CD14-positive monocyte (primary cell): ENCODE measurements at regions not wholly inside any gene's neighbourhood (a gene's known extent, or its start where the extent isn't known, plus 50 kb on each side); places are given as distances from the start of the nearest gene placed in this dataset.

ENCODE experiments used
- DNase-seq, 3 donors: peaks; one replicate each; pipeline ENCODE4 v3.0.0-alpha.2; 2011 to 2022
- H2AFZ ChIP-seq: 2 replicates; pipeline ENCODE4 v1.6.0; 2012; ENCODE audit warnings: mild to moderate bottlenecking, low read depth, low read length, inconsistent platforms; ENCODE audit not compliant: insufficient read depth, poor library complexity, severe bottlenecking
- H3K27ac ChIP-seq, 2 donors: 1 replicate in 1 of 2; 2 replicates in 1 of 2; pipeline ENCODE4 v1.5.1; 2012 to 2013; ENCODE audit warnings: low read length in 2 of 2, control low read depth in 1 of 2, inconsistent platforms in 1 of 2, low read depth in 1 of 2, mild to moderate bottlenecking in 1 of 2
- H3K27me3 ChIP-seq, 2 donors: one replicate each; pipeline versions ENCODE4 v1.6.0 to v1.6.1; 2011 to 2013; ENCODE audit warnings: low read length in 2 of 2; ENCODE audit not compliant: control insufficient read depth in 2 of 2, insufficient read depth in 2 of 2
- H3K36me3 ChIP-seq, 2 donors: replicated peaks in 1 of 2; 1 replicate in 1 of 2; 2 replicates in 1 of 2; pipeline versions ENCODE4 v1.5.1 to v1.6.1; 2012 to 2013; ENCODE audit warnings: low read length in 2 of 2, control low read depth in 1 of 2, inconsistent platforms in 1 of 2, mild to moderate bottlenecking in 1 of 2; ENCODE audit not compliant: insufficient read depth in 2 of 2, control insufficient read depth in 1 of 2
- H3K4me1 ChIP-seq, 2 donors: 1 replicate in 1 of 2; 2 replicates in 1 of 2; pipeline versions ENCODE4 v1.5.1 to v1.6.1; 2012 to 2013; ENCODE audit warnings: low read length in 2 of 2, control low read depth in 1 of 2, inconsistent platforms in 1 of 2, mild to moderate bottlenecking in 1 of 2, moderate library complexity in 1 of 2; ENCODE audit not compliant: insufficient read depth in 2 of 2, control insufficient read depth in 1 of 2
- H3K4me2 ChIP-seq: replicated peaks from 2 replicates; pipeline ENCODE3; 2012; ENCODE audit warnings: low read length, moderate library complexity, mild to moderate bottlenecking; ENCODE audit not compliant: poor library complexity, severe bottlenecking; ENCODE audit errors: extremely low read depth
- H3K4me3 ChIP-seq, 3 experiments: fragments of 200-600 bp in 1 of 3; sonication (generic) in 1 of 3; replicated peaks in 1 of 3; 1 replicate in 2 of 3; 2 replicates in 1 of 3; pipeline ENCODE4 v1.5.1; 2011 to 2013; ENCODE audit warnings: low read length in 3 of 3, mild to moderate bottlenecking in 3 of 3, control low read depth in 2 of 3, low read depth in 2 of 3, inconsistent platforms in 1 of 3, moderate library complexity in 1 of 3
- H3K79me2 ChIP-seq: 2 replicates; pipeline ENCODE4 v1.6.0; 2012; ENCODE audit warnings: mild to moderate bottlenecking, control low read depth, inconsistent platforms, low read length, moderate library complexity; ENCODE audit not compliant: insufficient read depth
- H3K9ac ChIP-seq: 2 replicates; pipeline ENCODE4 v1.6.0; 2017; ENCODE audit warnings: low read length, mild to moderate bottlenecking; ENCODE audit not compliant: insufficient read depth, poor library complexity, severe bottlenecking
- H3K9me3 ChIP-seq, 2 donors: replicated peaks in 1 of 2; 1 replicate in 1 of 2; 2 replicates in 1 of 2; pipeline versions ENCODE4 v1.5.1 to v1.6.1; 2012 to 2013; ENCODE audit warnings: low read length in 2 of 2, control low read depth in 1 of 2; ENCODE audit not compliant: control insufficient read depth in 1 of 2, insufficient read depth in 1 of 2
- H4K20me1 ChIP-seq: 2 replicates; pipeline ENCODE4 v1.6.0; 2012; ENCODE audit warnings: mild to moderate bottlenecking, low read length, control low read depth, moderate library complexity; ENCODE audit not compliant: insufficient read depth
- H3K27ac Mint-ChIP-seq, 7 donors: one replicate each; pipeline ENCODE4 v1.8.0; 2020; ENCODE audit warnings: mild to moderate bottlenecking in 7 of 7, mixed read lengths in 7 of 7, moderate library complexity in 6 of 7, inconsistent platforms in 2 of 7
- H3K27me3 Mint-ChIP-seq, 3 donors: one replicate each; pipeline ENCODE4 v1.8.0; 2021 to 2022; ENCODE audit warnings: low read depth in 3 of 3, mild to moderate bottlenecking in 3 of 3, mixed read lengths in 3 of 3, moderate library complexity in 3 of 3, inconsistent platforms in 1 of 3
- H3K36me3 Mint-ChIP-seq, 2 donors: one replicate each; pipeline ENCODE4 v1.8.0; 2020; ENCODE audit warnings: mixed read lengths in 2 of 2, inconsistent platforms in 1 of 2, mild to moderate bottlenecking in 1 of 2
- H3K4me1 Mint-ChIP-seq: one replicate; pipeline ENCODE4 v1.8.0; 2020; ENCODE audit warnings: mild to moderate bottlenecking, mixed read lengths
- H3K4me3 Mint-ChIP-seq, 2 donors: one replicate each; pipeline ENCODE4 v1.8.0; 2020; ENCODE audit warnings: mild to moderate bottlenecking in 2 of 2, mixed read lengths in 2 of 2, moderate library complexity in 1 of 2
- H3K9me3 Mint-ChIP-seq, 7 donors: one replicate each; pipeline ENCODE4 v1.8.0; 2020 to 2022; ENCODE audit warnings: mixed read lengths in 7 of 7, mild to moderate bottlenecking in 6 of 7, moderate library complexity in 6 of 7, inconsistent platforms in 2 of 7
- CTCF ChIP-seq: fragments of 200-600 bp; IDR thresholded peaks from one replicate; pipeline ENCODE4 v1.8.0; 2022; ENCODE audit warnings: antibody characterized with exemption, mild to moderate bottlenecking
- WGBS: methylation state at CpG from one replicate; pipeline ENCODE4 v1.1.5; 2013; ENCODE audit warnings: missing lambda C conversion rate; ENCODE audit not compliant: insufficient coverage; 5-methylcytosine and 5-hydroxymethylcytosine counted together
- intact Hi-C, 2 donors: fragments of 100-400 bp; cut with micrococcal nuclease; formaldehyde crosslinking; loops; one replicate each; pipeline versions ENCODE4 v1.15.0 to v1.15.1; 2023

- Histone ChIP-seq H3K79me2 (no peaks in the 10 kb centered on the region), H4K20me1 (no peaks in the 10 kb centered on the region), H3K27ac (no peak overlapping the region), H2AFZ (no peak overlapping the region), H3K4me2 (no peak overlapping the region), H3K4me3 (no peak overlapping the region), H3K9me3 (peaks cover 4 to 13% of the 10 kb centered on the region in 2 donors), H3K9ac (no peak overlapping the region), H3K4me1 (no peaks in the 10 kb centered on the region), H3K27me3 (no peaks in the 10 kb centered on the region), H3K36me3 (no peaks in the 10 kb centered on the region)
- no peaks in the 10 kb centered on the region for H3K36me3 Mint-ChIP-seq
- no peaks in the 10 kb centered on the region for H3K27me3 Mint-ChIP-seq
- H3K9me3 Mint-ChIP-seq: peaks cover 7 to 23% (median 13%) of the 10 kb centered on the region in 7 donors
- WGBS: 100% methylated on average over 2 of the region's 3 CpGs
- intact Hi-C loops: no loop called here
- no peak overlapping the region for H3K27ac Mint-ChIP-seq
- H3K4me1 Mint-ChIP-seq: no peaks in the 10 kb centered on the region
- no peak overlapping the region for H3K4me3 Mint-ChIP-seq
- no peak for TF ChIP-seq CTCF
- DNase-seq: no peak
Observed at GRCh38 chr5:125070961-125071360, 324.5 kb upstream of the ZNF608 start.

DNA sequence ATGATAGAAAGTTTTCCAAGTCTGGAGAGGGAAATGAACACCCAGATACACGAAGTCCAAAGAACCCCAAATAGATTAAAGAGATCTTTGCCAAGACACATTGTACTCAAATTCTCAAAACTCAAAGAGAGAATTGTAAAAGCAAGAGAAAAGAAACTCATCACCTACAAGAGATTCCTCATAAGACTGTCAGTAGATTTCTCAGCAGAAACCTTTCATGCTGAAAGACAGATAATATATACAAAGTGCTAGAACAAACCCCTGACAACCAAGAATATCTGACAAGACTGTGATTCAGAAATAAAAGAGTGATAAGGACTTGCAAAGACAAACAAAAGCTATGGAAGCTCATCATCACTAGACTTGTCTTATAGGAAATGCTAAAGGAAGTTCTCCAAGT, 326.7 kb upstream of the ZNF608 start:
- DNase-seq: no peak
- no peak overlapping the region for H3K4me3 Mint-ChIP-seq
- no peak for TF ChIP-seq CTCF
- Histone ChIP-seq H3K79me2 (no peaks in the 10 kb centered on the region), H3K27me3 (no peaks in the 10 kb centered on the region), H3K9ac (no peak overlapping the region), H3K4me1 (no peaks in the 10 kb centered on the region), H4K20me1 (no peaks in the 10 kb centered on the region), H3K4me3 (no peak overlapping the region), H3K9me3 (peaks cover 4 to 13% of the 10 kb centered on the region in 2 donors), H2AFZ (no peak overlapping the region), H3K4me2 (no peak overlapping the region), H3K36me3 (no peaks in the 10 kb centered on the region), H3K27ac (no peak overlapping the region)
- H3K9me3 Mint-ChIP-seq: peaks cover 7 to 20% (median 13%) of the 10 kb centered on the region in 7 donors
- no CpG with 5 or more reads among the region's 1 CpG for WGBS
- no peak overlapping the region for H3K27ac Mint-ChIP-seq
- intact Hi-C loops: no loop called here
- H3K27me3 Mint-ChIP-seq: no peaks in the 10 kb centered on the region
- H3K36me3 Mint-ChIP-seq: no peaks in the 10 kb centered on the region
- no peaks in the 10 kb centered on the region for H3K4me1 Mint-ChIP-seq
